HEK293 (cell line): ENCODE measurements at regions not wholly inside any gene's neighbourhood (a gene's known extent, or its start where the extent isn't known, plus 50 kb on each side); places are given as distances from the start of the nearest gene placed in this dataset.

Source experiments
- CTCF ChIA-PET: fragments of 350-600 bp; formaldehyde crosslinking; extraction: SDS; loops from one replicate; lab custom pipeline; 2021; ENCODE audit warnings: antibody characterized with exemption; lab: Yijun Ruan, JAX
- POLR2A ChIA-PET: fragments of 300-600 bp; formaldehyde crosslinking; extraction: SDS; loops from one replicate; lab custom pipeline; 2020; ENCODE audit warnings: antibody characterized with exemption, inconsistent platforms; lab: Yijun Ruan, JAX
- H3K27ac ChIP-seq: fragments of 200-500 bp; sonication (Bioruptor generic); 2 replicates; pipeline ENCODE4 v1.5.1; 2014; ENCODE audit warnings: low read depth, low read length, control low read depth, inconsistent platforms; ENCODE audit errors: extremely low read depth
- H3K36me3 ChIP-seq, 2 experiments: fragments of 200-500 bp in 1 of 2; sonication (Bioruptor generic) in 1 of 2; 1 replicate in 1 of 2; 2 replicates in 1 of 2; pipeline ENCODE4 v1.5.1; 2014 to 2017; ENCODE audit warnings: inconsistent platforms in 2 of 2, low read length in 2 of 2; ENCODE audit not compliant: control insufficient read depth in 2 of 2, insufficient read depth in 1 of 2
- H3K4me1 ChIP-seq: fragments of 200-500 bp; sonication (Bioruptor generic); 2 replicates; pipeline ENCODE4 v1.5.1; 2014; ENCODE audit warnings: mild to moderate bottlenecking, low read length, inconsistent platforms; ENCODE audit not compliant: control insufficient read depth, insufficient read depth
- H3K4me3 ChIP-seq: 2 replicates; pipeline ENCODE4 v1.5.1; 2011; ENCODE audit warnings: low read depth, mild to moderate bottlenecking, control low read depth, low read length, moderate library complexity
- H3K9me3 ChIP-seq: fragments of 200-500 bp; sonication (Bioruptor generic); 2 replicates; pipeline ENCODE4 v1.5.1; 2014; ENCODE audit warnings: low read depth, low read length, inconsistent platforms; ENCODE audit not compliant: control insufficient read depth, insufficient read depth
- ATF2 ChIP-seq: fragments of 450-650 bp; formaldehyde crosslinking; IDR thresholded peaks from 2 replicates; pipeline ENCODE4 v1.5.1; 2016; ENCODE audit warnings: missing biosample characterization, missing genetic modification characterization, low read depth
- HIC1 ChIP-seq: fragments of 450-650 bp; formaldehyde crosslinking; IDR thresholded peaks from 2 replicates; pipeline ENCODE4 v1.5.1; 2016; ENCODE audit warnings: missing biosample characterization, missing genetic modification characterization
- KLF17 ChIP-seq: fragments of 450-650 bp; formaldehyde crosslinking; IDR thresholded peaks from 2 replicates; pipeline ENCODE4 v1.5.1; 2016; ENCODE audit warnings: missing biosample characterization, missing genetic modification characterization
- SP2 ChIP-seq: fragments of 450-650 bp; formaldehyde crosslinking; IDR thresholded peaks from 2 replicates; pipeline ENCODE4 v1.5.1; 2016; ENCODE audit warnings: missing biosample characterization, missing genetic modification characterization
- ZBTB11 ChIP-seq: fragments of 450-650 bp; formaldehyde crosslinking; conservative IDR thresholded peaks from 2 replicates; pipeline ENCODE4 v1.5.1; 2016; ENCODE audit warnings: low read depth, missing biosample characterization, missing genetic modification characterization
- ZNF112 ChIP-seq: fragments of 450-650 bp; formaldehyde crosslinking; IDR thresholded peaks from 2 replicates; pipeline ENCODE4 v1.5.0; 2017; ENCODE audit warnings: missing biosample characterization, missing genetic modification characterization
- ZNF175 ChIP-seq: fragments of 450-650 bp; formaldehyde crosslinking; IDR thresholded peaks from 2 replicates; pipeline ENCODE4 v1.5.1; 2016; ENCODE audit warnings: missing biosample characterization, missing genetic modification characterization
- ZNF18 ChIP-seq: fragments of 450-650 bp; formaldehyde crosslinking; IDR thresholded peaks from 2 replicates; pipeline ENCODE4 v1.5.1; 2016; ENCODE audit warnings: missing biosample characterization, missing genetic modification characterization
- ZNF280C ChIP-seq: fragments of 450-650 bp; formaldehyde crosslinking; IDR thresholded peaks from 2 replicates; pipeline ENCODE4 v1.5.1; 2016; ENCODE audit warnings: missing biosample characterization, missing genetic modification characterization
- ZNF513 ChIP-seq: fragments of 450-650 bp; IDR thresholded peaks from 2 replicates; pipeline ENCODE4 v1.5.1; 2018; ENCODE audit warnings: missing biosample characterization, missing genetic modification characterization
- ZNF558 ChIP-seq: fragments of 450-650 bp; formaldehyde crosslinking; IDR thresholded peaks from 2 replicates; pipeline ENCODE4 v1.5.1; 2016; ENCODE audit warnings: missing biosample characterization, missing genetic modification characterization
- ZNF629 ChIP-seq: fragments of 450-650 bp; formaldehyde crosslinking; IDR thresholded peaks from 2 replicates; pipeline ENCODE4 v1.5.1; 2017; ENCODE audit warnings: missing biosample characterization, missing genetic modification characterization
- ZNF645 ChIP-seq: fragments of 450-650 bp; formaldehyde crosslinking; IDR thresholded peaks from 2 replicates; pipeline ENCODE4; 2016; ENCODE audit warnings: missing biosample characterization, missing genetic modification characterization
- ZNF707 ChIP-seq: fragments of 450-650 bp; formaldehyde crosslinking; IDR thresholded peaks from 2 replicates; pipeline ENCODE4 v1.5.1; 2016; ENCODE audit warnings: missing biosample characterization, missing genetic modification characterization
- ZSCAN18 ChIP-seq: fragments of 450-650 bp; formaldehyde crosslinking; IDR thresholded peaks from 2 replicates; pipeline ENCODE4 v1.5.1; 2016; ENCODE audit warnings: missing biosample characterization, missing genetic modification characterization
- ZSCAN23 ChIP-seq: fragments of 450-650 bp; formaldehyde crosslinking; IDR thresholded peaks from 2 replicates; pipeline ENCODE4 v1.5.1; 2016; ENCODE audit warnings: missing biosample characterization, missing genetic modification characterization
- ZSCAN4 ChIP-seq: fragments of 450-650 bp; formaldehyde crosslinking; IDR thresholded peaks from 2 replicates; pipeline ENCODE4 v1.5.1; 2017; ENCODE audit warnings: missing biosample characterization, missing genetic modification characterization

GRCh38 chr10:43964486-43964885 is 315.8 kb upstream of the ZNF32 start (continued):
- TF ChIP-seq HIC1 (tag by site-specific recombination) (no peak), ATF2 (tag by site-specific recombination) (no peak), ZSCAN18 (no peak), ZNF175 (tag by site-specific recombination) (no peak), ZNF18 (tag by site-specific recombination) (no peak), ZNF707 (no peak)

GRCh38 chr10:43963793-43964425 is 315.2 kb upstream of the ZNF32 start:
- H3K4me1 ChIP-seq = 0 out of 2 replicates have a peak, but pooled peaks cover 5% of the 10 kb centered on the region
- no peaks in the 10 kb centered on the region for H3K9me3 ChIP-seq
- CTCF ChIA-PET = no interaction called here
- H3K36me3 ChIP-seq = no peaks in the 10 kb centered on the region
- no peak overlapping the region for H3K27ac ChIP-seq
- H3K4me3 ChIP-seq = no peak overlapping the region
- POLR2A ChIA-PET = no interaction called here
- TF ChIP-seq ZNF513 (tag by site-specific recombination) = no peak
- no peak for TF ChIP-seq ZNF629
- no peak for TF ChIP-seq ZNF558
- TF ChIP-seq ZBTB11 (tag by site-specific recombination) = no peak
- TF ChIP-seq ZNF112 (tag by site-specific recombination) = no peak
- no peak for TF ChIP-seq ZSCAN4 (tag by site-specific recombination)
- TF ChIP-seq ZNF280C = no peak
- TF ChIP-seq SP2 (tag by site-specific recombination) = no peak
- TF ChIP-seq ZSCAN23 = no peak
- TF ChIP-seq KLF17 (tag by site-specific recombination) = no peak
- TF ChIP-seq ZNF645 (tag by site-specific recombination) = no peak
